ENCODE measurements at regions not wholly inside any gene's neighbourhood (a gene's known extent, or its start where the extent isn't known, plus 50 kb on each side); places are given as distances from the start of the nearest gene placed in this dataset.

DNA sequence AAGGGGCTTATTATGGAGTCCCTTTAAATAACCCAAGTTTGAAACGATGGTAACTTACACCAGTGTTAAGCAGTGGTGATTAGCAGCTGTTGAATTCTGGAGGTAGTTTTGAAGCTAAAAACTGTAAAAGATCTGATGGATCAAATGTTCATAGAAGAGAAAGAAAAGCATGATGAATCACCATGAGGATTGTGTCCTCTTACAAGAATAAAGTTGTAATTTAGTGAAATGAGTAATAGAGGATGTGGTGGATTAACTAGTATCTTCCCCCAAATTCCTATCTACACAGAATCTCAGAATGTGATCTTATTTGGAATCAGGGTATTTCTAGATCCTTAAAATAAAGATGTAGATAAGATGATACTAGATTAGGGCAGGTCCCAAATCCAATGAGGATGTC, 1138.2 kb upstream of the TMEFF2 start:
- no peak for TF ChIP-seq POLR2A (IDR thresholded peaks at IDR 0.05)
- TF ChIP-seq POLR2AphosphoS5 (IDR thresholded peaks at IDR 0.05) = no peak
- TF ChIP-seq CTCF (IDR thresholded peaks at IDR 0.05) = no peak
- no peaks in the 10 kb centered on the region for H3K27me3 ChIP-seq
- intact Hi-C loops (cut with DNase I; ENCODE audit: low total_unique reads) = no loop called here
- no peak overlapping the region for H3K4me3 ChIP-seq
- no peaks in the 10 kb centered on the region for H3K36me3 ChIP-seq
- no peak overlapping the region for H3K27ac ChIP-seq
- no peak for DNase-seq (ENCODE audit: low spot score in 2 of 2)
- no peaks in the 10 kb centered on the region for H3K4me1 ChIP-seq
- H3K9me3 ChIP-seq = no peaks in the 10 kb centered on the region

- no peaks in the 10 kb centered on the region for H3K9me3 ChIP-seq
- no peaks in the 10 kb centered on the region for H3K27me3 ChIP-seq
- H3K27ac ChIP-seq = no peak overlapping the region
- intact Hi-C loops (cut with DNase I; ENCODE audit: low total_unique reads) = no loop called here
- no peaks in the 10 kb centered on the region for H3K36me3 ChIP-seq
- no peak for DNase-seq (ENCODE audit: low spot score in 2 of 2)
- no peak overlapping the region for H3K4me3 ChIP-seq
- TF ChIP-seq POLR2AphosphoS5 (IDR thresholded peaks at IDR 0.05) (no peak), POLR2A (IDR thresholded peaks at IDR 0.05) (no peak), CTCF (IDR thresholded peaks at IDR 0.05) (no peak)
- H3K4me1 ChIP-seq = no peaks in the 10 kb centered on the region
Measured at GRCh38 chr2:193331676-193332075, 1136.9 kb upstream of the TMEFF2 start.

GRCh38 chr2:193326296-193326695, 1131.6 kb upstream of the TMEFF2 start:
- Histone ChIP-seq H3K27ac (no peak overlapping the region), H3K4me3 (no peak overlapping the region), H3K27me3 (no peaks in the 10 kb centered on the region), H3K36me3 (no peaks in the 10 kb centered on the region), H3K9me3 (no peaks in the 10 kb centered on the region), H3K4me1 (no peaks in the 10 kb centered on the region)
- intact Hi-C loops (cut with DNase I; ENCODE audit: low total_unique reads) = no loop called here
- DNase-seq (ENCODE audit: low spot score in 2 of 2) = no peak
- TF ChIP-seq POLR2AphosphoS5 (IDR thresholded peaks at IDR 0.05) (no peak), POLR2A (IDR thresholded peaks at IDR 0.05) (no peak), CTCF (IDR thresholded peaks at IDR 0.05) (no peak)

DNA sequence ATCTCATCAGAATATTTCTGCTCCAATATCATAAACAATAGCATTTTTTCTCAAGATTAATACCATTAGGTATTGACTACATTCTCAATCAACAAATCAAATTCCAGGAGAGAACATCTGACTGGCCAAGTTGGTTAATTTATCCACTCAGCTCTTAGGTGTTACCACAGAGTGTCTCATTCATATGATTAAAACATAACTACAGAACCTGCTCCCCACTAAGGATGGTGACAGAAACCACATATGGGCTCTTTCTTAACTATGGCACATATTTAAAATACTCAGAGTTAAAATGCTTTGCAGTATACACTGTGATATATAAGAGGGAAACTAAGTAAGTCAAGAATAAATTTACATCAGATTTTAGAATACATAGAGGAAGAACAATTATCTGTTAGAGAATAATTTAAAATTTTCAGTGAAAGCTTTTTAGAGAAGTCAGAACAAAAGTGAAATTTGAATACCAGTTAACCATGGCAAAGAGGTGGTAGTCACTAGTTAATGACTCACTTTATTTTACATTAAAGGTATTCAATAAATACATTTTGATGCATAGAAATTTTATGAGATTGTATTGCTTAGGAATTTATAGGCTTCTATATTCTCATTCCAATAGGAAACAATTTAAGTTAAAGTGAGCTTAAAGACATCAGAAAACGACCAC, 1120.8 kb upstream of the TMEFF2 start:
- Histone ChIP-seq H3K36me3 (no peaks in the 10 kb centered on the region), H3K4me1 (no peaks in the 10 kb centered on the region), H3K4me3 (no peak overlapping the region), H3K27ac (no peak overlapping the region), H3K27me3 (no peaks in the 10 kb centered on the region), H3K9me3 (no peaks in the 10 kb centered on the region)
- intact Hi-C loops (cut with DNase I; ENCODE audit: low total_unique reads) = no loop called here
- no peak for DNase-seq (ENCODE audit: low spot score in 2 of 2)
- no peak for TF ChIP-seq CTCF (IDR thresholded peaks at IDR 0.05)

- H3K27me3 ChIP-seq = no peaks in the 10 kb centered on the region
- intact Hi-C loops (cut with DNase I; ENCODE audit: low total_unique reads) = no loop called here
- no peak overlapping the region for H3K27ac ChIP-seq
- no peak for DNase-seq (ENCODE audit: low spot score in 2 of 2)
- TF ChIP-seq POLR2AphosphoS5 (IDR thresholded peaks at IDR 0.05) = no peak
- TF ChIP-seq POLR2A (IDR thresholded peaks at IDR 0.05) = no peak
- TF ChIP-seq CTCF (IDR thresholded peaks at IDR 0.05) = no peak
- no peaks in the 10 kb centered on the region for H3K36me3 ChIP-seq
- no peak overlapping the region for H3K4me3 ChIP-seq
- no peaks in the 10 kb centered on the region for H3K4me1 ChIP-seq
- no peaks in the 10 kb centered on the region for H3K9me3 ChIP-seq
Measured at GRCh38 chr2:193303464-193303863, 1108.7 kb upstream of the TMEFF2 start.

Measured in breast epithelium (tissue), 4 donors.